ENCODE measurements at regions not wholly inside any gene's neighbourhood (a gene's known extent, or its start where the extent isn't known, plus 50 kb on each side); places are given as distances from the start of the nearest gene placed in this dataset.

DNA sequence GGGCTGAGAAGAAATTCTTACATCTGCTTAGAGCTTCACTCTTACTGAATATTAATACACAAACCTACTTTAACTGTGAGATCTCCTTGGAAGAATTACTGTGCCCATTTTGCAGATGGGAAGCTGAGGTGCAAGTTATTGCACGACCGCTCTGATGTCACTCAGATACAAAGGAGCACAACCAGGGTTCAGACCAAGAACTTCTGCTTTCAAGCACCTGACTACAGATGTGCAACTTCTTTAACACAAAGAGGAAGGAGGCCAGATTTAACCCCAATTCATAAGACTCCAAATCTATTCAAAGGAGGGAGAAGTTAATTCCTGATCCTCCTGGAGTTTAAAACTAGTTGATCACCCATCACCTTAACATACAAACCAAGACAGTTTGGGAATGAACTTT, 232.6 kb downstream of the VRK1 start:
- Histone ChIP-seq H3K4me3 (ENCODE audit: low read depth, low read length) (no peak overlapping the region), H3K36me3 (ENCODE audit: control insufficient read depth, insufficient read depth, low read length) (no peaks in the 10 kb centered on the region), H3K79me2 (no peaks in the 10 kb centered on the region), H3K9me3 (ENCODE audit: control insufficient read depth, low read length) (no peaks in the 10 kb centered on the region), H3K9ac (no peak overlapping the region), H3K4me1 (no peaks in the 10 kb centered on the region), H2AFZ (no peak overlapping the region), H3K27ac (no peak overlapping the region), H3K4me2 (ENCODE audit: low read length) (no peak overlapping the region), H3K27me3 (ENCODE audit: control insufficient read depth, insufficient read depth, low read length) (peaks cover 7% of the 10 kb centered on the region)
- TF ChIP-seq, protein P1, sequence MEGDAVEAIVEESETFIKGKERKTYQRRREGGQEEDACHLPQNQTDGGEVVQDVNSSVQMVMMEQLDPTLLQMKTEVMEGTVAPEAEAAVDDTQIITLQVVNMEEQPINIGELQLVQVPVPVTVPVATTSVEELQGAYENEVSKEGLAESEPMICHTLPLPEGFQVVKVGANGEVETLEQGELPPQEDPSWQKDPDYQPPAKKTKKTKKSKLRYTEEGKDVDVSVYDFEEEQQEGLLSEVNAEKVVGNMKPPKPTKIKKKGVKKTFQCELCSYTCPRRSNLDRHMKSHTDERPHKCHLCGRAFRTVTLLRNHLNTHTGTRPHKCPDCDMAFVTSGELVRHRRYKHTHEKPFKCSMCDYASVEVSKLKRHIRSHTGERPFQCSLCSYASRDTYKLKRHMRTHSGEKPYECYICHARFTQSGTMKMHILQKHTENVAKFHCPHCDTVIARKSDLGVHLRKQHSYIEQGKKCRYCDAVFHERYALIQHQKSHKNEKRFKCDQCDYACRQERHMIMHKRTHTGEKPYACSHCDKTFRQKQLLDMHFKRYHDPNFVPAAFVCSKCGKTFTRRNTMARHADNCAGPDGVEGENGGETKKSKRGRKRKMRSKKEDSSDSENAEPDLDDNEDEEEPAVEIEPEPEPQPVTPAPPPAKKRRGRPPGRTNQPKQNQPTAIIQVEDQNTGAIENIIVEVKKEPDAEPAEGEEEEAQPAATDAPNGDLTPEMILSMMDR (IDR thresholded peaks at IDR 0.05), result no peak

DNA sequence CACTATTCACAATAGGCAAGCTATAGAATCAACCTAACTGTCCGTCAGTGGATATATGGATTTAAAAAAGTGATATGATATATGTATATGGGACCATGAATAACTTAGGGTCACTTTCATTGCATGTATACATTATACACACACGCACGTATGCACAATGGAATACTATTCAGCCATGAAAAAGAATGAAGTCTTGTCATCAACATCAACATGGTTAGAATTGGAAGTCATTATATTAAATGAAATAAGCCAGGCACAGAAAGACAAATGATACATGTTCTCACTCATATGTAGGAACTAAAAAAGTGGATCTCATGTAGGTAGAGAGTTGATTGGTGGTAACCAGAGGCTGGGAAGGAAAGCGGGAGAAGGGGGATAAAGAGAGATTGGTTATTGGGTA, 234.3 kb downstream of the VRK1 start:
- Histone ChIP-seq H3K36me3 (ENCODE audit: control insufficient read depth, insufficient read depth, low read length) (no peaks in the 10 kb centered on the region), H3K9me3 (ENCODE audit: control insufficient read depth, low read length) (no peaks in the 10 kb centered on the region), H3K27me3 (ENCODE audit: control insufficient read depth, insufficient read depth, low read length) (peaks cover 7% of the 10 kb centered on the region), H3K9ac (no peak overlapping the region), H3K27ac (no peak overlapping the region), H2AFZ (no peak overlapping the region), H3K4me1 (no peaks in the 10 kb centered on the region), H3K79me2 (no peaks in the 10 kb centered on the region), H3K4me3 (ENCODE audit: low read depth, low read length) (no peak overlapping the region), H3K4me2 (ENCODE audit: low read length) (no peak overlapping the region)
- TF ChIP-seq, protein P1 (IDR thresholded peaks at IDR 0.05), result no peak

DNA sequence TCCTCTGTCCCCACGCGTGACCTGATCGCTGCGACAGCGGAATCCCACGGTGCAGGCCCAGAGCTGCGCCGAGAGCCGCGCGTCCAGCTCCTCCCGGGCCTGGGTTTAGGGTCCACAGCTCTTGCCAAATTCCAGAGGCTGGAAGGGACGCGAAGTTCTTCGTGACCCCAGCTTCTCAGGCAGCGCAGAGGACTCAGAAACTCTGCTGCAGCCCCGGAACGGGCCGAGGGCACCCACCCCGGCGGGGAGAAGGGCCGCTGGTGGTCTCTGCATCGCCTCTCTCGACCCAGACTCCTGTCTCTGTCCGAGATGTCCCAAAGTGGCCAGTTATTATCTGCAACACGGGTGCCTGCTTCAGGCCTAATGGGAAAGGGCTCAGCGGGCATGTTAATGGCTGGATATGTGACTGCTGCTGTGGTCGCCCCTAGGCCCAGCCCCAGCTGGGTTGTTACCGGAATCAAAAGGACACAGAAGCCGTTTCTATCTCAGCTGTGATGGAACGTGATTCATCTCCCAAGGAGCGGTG, 236.4 kb downstream of the VRK1 start:
- peak overlapping the region; percentile 52 for H3K4me2 ChIP-seq (ENCODE audit: low read length)
- no peak overlapping the region for H3K9ac ChIP-seq
- H3K27ac ChIP-seq, result no peak overlapping the region
- no peaks in the 10 kb centered on the region for H3K4me1 ChIP-seq
- no peak overlapping the region for H2AFZ ChIP-seq
- H3K4me3 ChIP-seq (ENCODE audit: low read depth, low read length), result no peak overlapping the region
- no peaks in the 10 kb centered on the region for H3K9me3 ChIP-seq (ENCODE audit: control insufficient read depth, low read length)
- H3K27me3 ChIP-seq (ENCODE audit: control insufficient read depth, insufficient read depth, low read length), result peaks cover 7% of the 10 kb centered on the region
- no peaks in the 10 kb centered on the region for H3K79me2 ChIP-seq
- TF ChIP-seq, protein P1 (IDR thresholded peaks at IDR 0.05), result no peak
- H3K36me3 ChIP-seq (ENCODE audit: control insufficient read depth, insufficient read depth, low read length), result no peaks in the 10 kb centered on the region

DNA sequence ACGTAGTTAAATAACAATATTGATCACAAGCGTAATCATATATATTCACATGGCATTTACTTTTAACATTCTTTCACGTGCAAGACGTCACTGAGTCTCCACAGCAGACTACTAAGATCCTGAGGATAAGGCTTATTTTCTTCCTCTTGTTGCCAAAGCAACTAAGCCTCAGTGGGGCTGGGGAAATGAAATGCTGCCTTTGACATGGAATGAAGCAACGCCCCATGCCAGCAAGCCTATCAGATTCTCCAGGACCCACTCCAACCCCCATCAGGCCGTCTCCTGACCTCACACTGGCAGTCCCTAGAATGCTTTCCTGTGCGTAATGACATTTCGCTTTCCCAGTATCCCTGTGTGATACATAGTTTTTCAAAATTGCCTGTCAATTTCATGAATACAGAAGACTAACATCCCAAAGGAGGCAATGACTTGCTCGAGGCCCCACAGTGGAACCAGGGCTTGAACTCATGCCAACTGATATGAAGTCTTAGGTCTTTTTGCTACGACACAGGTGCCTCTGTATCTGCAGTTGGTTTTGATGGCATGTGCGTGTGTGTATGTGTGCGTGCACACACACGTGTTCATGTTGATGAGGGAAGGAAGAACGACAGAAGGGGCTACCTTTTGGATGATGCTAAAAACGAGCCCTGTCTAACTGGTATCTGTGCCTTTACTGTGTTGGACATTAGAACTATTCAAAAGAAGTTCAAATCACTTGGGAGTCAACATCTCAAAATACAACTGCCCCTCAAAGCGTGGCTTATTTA, 239.1 kb downstream of the VRK1 start:
- H3K9me3 ChIP-seq (ENCODE audit: control insufficient read depth, low read length), result no peaks in the 10 kb centered on the region
- no peak overlapping the region for H3K9ac ChIP-seq
- no peaks in the 10 kb centered on the region for H3K79me2 ChIP-seq
- no peaks in the 10 kb centered on the region for H3K4me1 ChIP-seq
- no peaks in the 10 kb centered on the region for H3K36me3 ChIP-seq (ENCODE audit: control insufficient read depth, insufficient read depth, low read length)
- peaks cover 7% of the 10 kb centered on the region for H3K27me3 ChIP-seq (ENCODE audit: control insufficient read depth, insufficient read depth, low read length)
- H3K27ac ChIP-seq, result no peak overlapping the region
- H3K4me3 ChIP-seq (ENCODE audit: low read depth, low read length), result no peak overlapping the region
- TF ChIP-seq, protein P1 (IDR thresholded peaks at IDR 0.05), result no peak
- no peak overlapping the region for H3K4me2 ChIP-seq (ENCODE audit: low read length)
- H2AFZ ChIP-seq, result no peak overlapping the region
